ENCODE measurements at regions not wholly inside any gene's neighbourhood (a gene's known extent, or its start where the extent isn't known, plus 50 kb on each side); places are given as distances from the start of the nearest gene placed in this dataset.

GRCh38 chr7:118053353-118053752, 130.6 kb upstream of the LSM8 start:
- Histone ChIP-seq H3K36me3 (ENCODE audit: control insufficient read depth, insufficient read depth, low read length) (no peaks in the 10 kb centered on the region), H3K4me3 (ENCODE audit: low read depth, low read length) (no peak overlapping the region), H3K79me2 (no peaks in the 10 kb centered on the region), H3K4me2 (ENCODE audit: low read length) (no peak overlapping the region), H3K27ac (no peak overlapping the region), H2AFZ (no peak overlapping the region), H3K9ac (no peak overlapping the region), H3K4me1 (no peaks in the 10 kb centered on the region), H3K9me3 (ENCODE audit: control insufficient read depth, low read length) (no peaks in the 10 kb centered on the region), H3K27me3 (ENCODE audit: control insufficient read depth, insufficient read depth, low read length) (no peaks in the 10 kb centered on the region)
- TF ChIP-seq CTCF (IDR thresholded peaks at IDR 0.05) = no peak

DNA sequence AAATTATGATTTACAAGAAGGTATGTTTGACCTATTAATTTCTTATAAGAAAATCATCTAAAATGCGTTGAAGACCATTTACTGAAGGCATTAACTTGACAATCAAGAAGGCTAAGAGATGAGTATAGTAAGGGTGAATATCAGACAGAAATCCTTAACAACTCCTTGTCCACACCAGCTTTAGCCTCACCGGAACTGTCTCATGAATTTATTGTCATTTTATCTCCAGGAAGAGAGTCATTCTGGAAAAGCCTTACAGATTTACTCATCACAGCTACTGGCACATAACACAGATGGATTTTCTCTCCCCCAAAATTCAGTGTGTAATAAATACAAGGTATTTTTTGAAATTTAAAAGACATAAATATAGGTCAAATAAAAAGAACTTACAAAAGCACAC, 129.4 kb upstream of the LSM8 start:
- no peak overlapping the region for H3K9ac ChIP-seq
- H3K36me3 ChIP-seq (ENCODE audit: control insufficient read depth, insufficient read depth, low read length) = no peaks in the 10 kb centered on the region
- no peak for TF ChIP-seq CTCF (IDR thresholded peaks at IDR 0.05)
- no peaks in the 10 kb centered on the region for H3K79me2 ChIP-seq
- H2AFZ ChIP-seq = no peak overlapping the region
- no peaks in the 10 kb centered on the region for H3K4me1 ChIP-seq
- no peaks in the 10 kb centered on the region for H3K9me3 ChIP-seq (ENCODE audit: control insufficient read depth, low read length)
- H3K27ac ChIP-seq = no peak overlapping the region
- no peaks in the 10 kb centered on the region for H3K27me3 ChIP-seq (ENCODE audit: control insufficient read depth, insufficient read depth, low read length)
- no peak overlapping the region for H3K4me3 ChIP-seq (ENCODE audit: low read depth, low read length)
- H3K4me2 ChIP-seq (ENCODE audit: low read length) = no peak overlapping the region

DNA sequence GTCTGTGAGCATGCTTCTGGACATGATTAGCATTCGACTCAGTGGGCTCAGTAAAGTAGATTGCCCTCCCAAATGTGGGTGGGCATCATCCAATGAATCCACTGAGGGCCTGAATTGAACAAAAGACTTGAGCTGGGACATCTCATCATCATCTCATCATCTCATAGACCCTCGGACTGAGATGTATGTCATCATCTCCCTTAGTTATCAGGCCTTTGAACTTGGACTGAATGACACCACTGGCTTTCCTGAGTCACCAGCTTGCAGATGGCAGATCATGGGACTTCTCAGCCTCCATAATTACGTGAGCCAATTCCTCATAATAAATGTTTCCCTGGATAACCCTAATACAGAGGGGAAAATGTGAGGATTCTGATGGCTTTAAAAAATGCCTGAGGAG, 128.3 kb upstream of the LSM8 start:
- no peak overlapping the region for H3K9ac ChIP-seq
- H3K4me1 ChIP-seq = no peaks in the 10 kb centered on the region
- H3K9me3 ChIP-seq (ENCODE audit: control insufficient read depth, low read length) = no peaks in the 10 kb centered on the region
- no peak overlapping the region for H2AFZ ChIP-seq
- H3K36me3 ChIP-seq (ENCODE audit: control insufficient read depth, insufficient read depth, low read length) = no peaks in the 10 kb centered on the region
- H3K27ac ChIP-seq = no peak overlapping the region
- H3K79me2 ChIP-seq = no peaks in the 10 kb centered on the region
- H3K4me3 ChIP-seq (ENCODE audit: low read depth, low read length) = no peak overlapping the region
- TF ChIP-seq CTCF (IDR thresholded peaks at IDR 0.05) = no peak
- H3K27me3 ChIP-seq (ENCODE audit: control insufficient read depth, insufficient read depth, low read length) = no peaks in the 10 kb centered on the region
- H3K4me2 ChIP-seq (ENCODE audit: low read length) = no peak overlapping the region

DNA sequence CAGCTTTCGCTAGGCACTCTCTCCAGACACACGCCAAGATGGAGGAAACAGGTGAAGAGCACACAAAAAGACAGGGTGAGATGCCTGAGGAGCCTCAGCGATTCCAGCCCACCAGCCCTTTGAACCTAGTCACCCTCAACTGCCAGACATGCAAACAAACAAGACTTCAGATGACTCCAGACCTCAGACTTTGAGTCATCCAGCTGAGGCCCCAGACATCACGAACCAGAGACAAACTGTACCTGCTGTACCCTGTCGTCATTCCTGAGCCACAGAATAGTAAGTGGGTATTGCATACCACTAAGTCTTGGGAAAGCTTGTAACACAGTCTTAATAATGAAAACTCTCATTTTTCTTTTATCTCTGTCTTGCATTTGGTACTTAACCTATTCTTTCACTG, 126.6 kb upstream of the LSM8 start:
- no peak overlapping the region for H3K4me2 ChIP-seq (ENCODE audit: low read length)
- no peak overlapping the region for H2AFZ ChIP-seq
- no peak for TF ChIP-seq CTCF (IDR thresholded peaks at IDR 0.05)
- H3K36me3 ChIP-seq (ENCODE audit: control insufficient read depth, insufficient read depth, low read length) = no peaks in the 10 kb centered on the region
- H3K79me2 ChIP-seq = no peaks in the 10 kb centered on the region
- H3K9me3 ChIP-seq (ENCODE audit: control insufficient read depth, low read length) = no peaks in the 10 kb centered on the region
- no peak overlapping the region for H3K9ac ChIP-seq
- no peaks in the 10 kb centered on the region for H3K4me1 ChIP-seq
- no peak overlapping the region for H3K27ac ChIP-seq
- no peak overlapping the region for H3K4me3 ChIP-seq (ENCODE audit: low read depth, low read length)
- H3K27me3 ChIP-seq (ENCODE audit: control insufficient read depth, insufficient read depth, low read length) = no peaks in the 10 kb centered on the region

DNA sequence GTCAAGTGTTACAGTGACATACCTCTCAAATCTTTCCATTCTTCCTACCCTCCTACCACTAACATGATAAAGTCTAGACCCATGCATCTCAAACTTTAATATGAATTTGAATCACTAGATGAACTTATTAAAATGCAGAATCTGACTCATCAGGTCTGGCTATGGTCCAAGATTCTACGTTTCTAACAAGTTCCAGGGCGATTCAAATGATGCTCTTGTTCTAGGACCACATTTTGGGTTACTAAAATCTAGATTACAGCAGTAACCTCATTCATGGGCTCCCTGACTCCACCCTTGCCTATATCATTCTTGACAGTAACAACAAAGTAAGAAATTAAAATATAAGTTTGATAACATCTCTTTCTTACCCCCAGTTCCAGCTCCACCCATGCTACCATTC, 124.8 kb upstream of the LSM8 start:
- Histone ChIP-seq H3K9me3 (ENCODE audit: control insufficient read depth, low read length) (no peaks in the 10 kb centered on the region), H3K79me2 (no peaks in the 10 kb centered on the region), H3K4me3 (ENCODE audit: low read depth, low read length) (no peak overlapping the region), H2AFZ (no peak overlapping the region), H3K27ac (no peak overlapping the region), H3K9ac (no peak overlapping the region), H3K27me3 (ENCODE audit: control insufficient read depth, insufficient read depth, low read length) (no peaks in the 10 kb centered on the region), H3K4me2 (ENCODE audit: low read length) (no peak overlapping the region), H3K36me3 (ENCODE audit: control insufficient read depth, insufficient read depth, low read length) (no peaks in the 10 kb centered on the region), H3K4me1 (no peaks in the 10 kb centered on the region)
- TF ChIP-seq CTCF (IDR thresholded peaks at IDR 0.05) = no peak
